Esophagus muscularis mucosa (tissue), 4 donors: ENCODE measurements at regions not wholly inside any gene's neighbourhood (a gene's known extent, or its start where the extent isn't known, plus 50 kb on each side); places are given as distances from the start of the nearest gene placed in this dataset.

ENCODE experiments used
- DNase-seq: peaks from one replicate; pipeline ENCODE4 v3.0.0-alpha.2; 2017; ENCODE audit errors: extremely low spot score
- H3K27ac ChIP-seq, 4 donors: fragments of 200-600 bp; sonication (generic); replicated peaks in 1 of 4; 1 replicate in 3 of 4; 2 replicates in 1 of 4; pipeline ENCODE4 v1.5.1; 2016 to 2019; ENCODE audit warnings: mild to moderate bottlenecking in 1 of 4
- H3K27me3 ChIP-seq, 4 donors: fragments of 200-600 bp; sonication (generic); one replicate each; pipeline versions ENCODE4 v1.5.1 to v1.6.0; 2016 to 2019
- H3K36me3 ChIP-seq, 4 donors: fragments of 200-600 bp; sonication (generic); one replicate each; pipeline ENCODE4 v1.5.1; 2016 to 2019
- H3K4me1 ChIP-seq, 4 donors: fragments of 200-600 bp; sonication (generic); one replicate each; pipeline ENCODE4 v1.5.1; 2016 to 2019
- H3K4me3 ChIP-seq, 4 donors: fragments of 200-600 bp; sonication (generic); 1 replicate in 2 of 4; 2 replicates in 2 of 4; pipeline ENCODE4 v1.5.1; 2016 to 2019; ENCODE audit warnings: mild to moderate bottlenecking in 4 of 4, moderate library complexity in 1 of 4
- H3K9me3 ChIP-seq, 4 donors: fragments of 200-600 bp; sonication (generic); 1 replicate in 3 of 4; 2 replicates in 1 of 4; pipeline ENCODE4 v1.5.1; 2016 to 2019
- CTCF ChIP-seq, 3 experiments: fragments of 200-600 bp in 2 of 3; fragments of 450-650 bp in 1 of 3; sonication (generic) in 2 of 3; IDR thresholded peaks; one replicate each; pipeline ENCODE4 v1.5.1; 2017 to 2019; ENCODE audit warnings: antibody characterized with exemption in 3 of 3, mild to moderate bottlenecking in 2 of 3, moderate library complexity in 1 of 3
- EP300 ChIP-seq: sonication (generic); formaldehyde crosslinking; IDR thresholded peaks from one replicate; pipeline ENCODE4 v1.6.1; 2017; ENCODE audit warnings: antibody characterized with exemption
- POLR2A ChIP-seq: fragments of 450-650 bp; IDR thresholded peaks from one replicate; pipeline ENCODE4 v1.6.1; 2017; ENCODE audit warnings: antibody characterized with exemption, moderate library complexity, mild to moderate bottlenecking, low read depth
- POLR2AphosphoS5 ChIP-seq, 2 donors: sonication (generic); formaldehyde crosslinking; IDR thresholded peaks; one replicate each; pipeline ENCODE4 v1.6.1; 2017; ENCODE audit warnings: antibody characterized with exemption in 2 of 2
- whole genome bisulfite sequencing: methylation state at CpG from one replicate; pipeline ENCODE4 v1.1.5; 2018; 5-methylcytosine and 5-hydroxymethylcytosine counted together
- intact Hi-C: fragments of 100-400 bp; cut with DNase I; formaldehyde crosslinking; loops from one replicate; pipeline ENCODE4 v1.15.1; 2023

GRCh38 chr5:167771571-167771970 lies 519.9 kb upstream of the WWC1 start:
- no peak for DNase-seq
- intact Hi-C loops: no loop called here
- H3K4me1 ChIP-seq: no peaks in the 10 kb centered on the region
- no peak overlapping the region for H3K27ac ChIP-seq
- no peaks in the 10 kb centered on the region for H3K36me3 ChIP-seq
- no peak for TF ChIP-seq POLR2AphosphoS5 (IDR thresholded peaks at IDR 0.05)
- TF ChIP-seq EP300: no peak
- no peak for TF ChIP-seq CTCF (IDR thresholded peaks at IDR 0.05)
- no peak for TF ChIP-seq POLR2A
- WGBS: 94% methylated on average over 6 of the region's 6 CpGs
- H3K9me3 ChIP-seq: no peaks in the 10 kb centered on the region
- no peak overlapping the region for H3K4me3 ChIP-seq
- no peaks in the 10 kb centered on the region for H3K27me3 ChIP-seq

GRCh38 chr5:167773668-167774301 lies 517.7 kb upstream of the WWC1 start:
- 92% methylated on average over 5 of the region's 5 CpGs for WGBS
- TF ChIP-seq POLR2AphosphoS5 (IDR thresholded peaks at IDR 0.05) (no peak), EP300 (no peak), CTCF (IDR thresholded peaks at IDR 0.05) (no peak), POLR2A (no peak)
- no peak for DNase-seq
- H3K27me3 ChIP-seq: no peaks in the 10 kb centered on the region
- intact Hi-C loops: no loop called here
- H3K36me3 ChIP-seq: no peaks in the 10 kb centered on the region
- H3K9me3 ChIP-seq: no peaks in the 10 kb centered on the region
- H3K4me3 ChIP-seq: no peak overlapping the region
- H3K27ac ChIP-seq: no peak overlapping the region
- no peaks in the 10 kb centered on the region for H3K4me1 ChIP-seq

GRCh38 chr5:167777746-167778145 lies 513.7 kb upstream of the WWC1 start:
- no peaks in the 10 kb centered on the region for H3K4me1 ChIP-seq
- no peaks in the 10 kb centered on the region for H3K36me3 ChIP-seq
- H3K27me3 ChIP-seq: no peaks in the 10 kb centered on the region
- TF ChIP-seq EP300: no peak
- no peak for TF ChIP-seq CTCF (IDR thresholded peaks at IDR 0.05)
- no peak for TF ChIP-seq POLR2AphosphoS5 (IDR thresholded peaks at IDR 0.05)
- no peak for TF ChIP-seq POLR2A
- H3K4me3 ChIP-seq: no peak overlapping the region
- H3K9me3 ChIP-seq: no peaks in the 10 kb centered on the region
- 62% methylated on average over 1 of the region's 1 CpG for WGBS
- DNase-seq: no peak
- H3K27ac ChIP-seq: no peak overlapping the region
- intact Hi-C loops: no loop called here

- H3K27ac ChIP-seq: no peak overlapping the region
- no peak overlapping the region for H3K4me3 ChIP-seq
- no peaks in the 10 kb centered on the region for H3K36me3 ChIP-seq
- no peaks in the 10 kb centered on the region for H3K9me3 ChIP-seq
- no peak for DNase-seq
- intact Hi-C loops: no loop called here
- WGBS: 91% methylated on average over 2 of the region's 2 CpGs
- no peaks in the 10 kb centered on the region for H3K4me1 ChIP-seq
- TF ChIP-seq POLR2AphosphoS5 (IDR thresholded peaks at IDR 0.05): no peak
- TF ChIP-seq POLR2A: no peak
- no peak for TF ChIP-seq CTCF (IDR thresholded peaks at IDR 0.05)
- no peak for TF ChIP-seq EP300
- no peaks in the 10 kb centered on the region for H3K27me3 ChIP-seq
Observed at GRCh38 chr5:167778228-167778627, 513.2 kb upstream of the WWC1 start.

- H3K4me1 ChIP-seq: no peaks in the 10 kb centered on the region
- H3K36me3 ChIP-seq: no peaks in the 10 kb centered on the region
- no peak for TF ChIP-seq EP300
- TF ChIP-seq POLR2AphosphoS5 (IDR thresholded peaks at IDR 0.05): no peak
- no peak for TF ChIP-seq CTCF (IDR thresholded peaks at IDR 0.05)
- TF ChIP-seq POLR2A: no peak
- DNase-seq: no peak
- H3K4me3 ChIP-seq: no peak overlapping the region
- no peak overlapping the region for H3K27ac ChIP-seq
- no peaks in the 10 kb centered on the region for H3K27me3 ChIP-seq
- 90% methylated on average over 3 of the region's 3 CpGs for WGBS
- intact Hi-C loops: no loop called here
- H3K9me3 ChIP-seq: no peaks in the 10 kb centered on the region
Observed at GRCh38 chr5:167779644-167780043, 511.8 kb upstream of the WWC1 start.
